ENCODE measurements at regions not wholly inside any gene's neighbourhood (a gene's known extent, or its start where the extent isn't known, plus 50 kb on each side); places are given as distances from the start of the nearest gene placed in this dataset.

- Histone ChIP-seq H3K4me3 (ENCODE audit: low read length) (no peak overlapping the region), H3K9ac (ENCODE audit: low read length) (no peak overlapping the region), H3F3A (ENCODE audit: insufficient read depth, low read length) (no peaks in the 10 kb centered on the region), H3K27me3 (replicated peaks; ENCODE audit: insufficient read depth, low read length) (no peaks in the 10 kb centered on the region), H3K9me3 (replicated peaks; ENCODE audit: insufficient read depth, low read length) (no peaks in the 10 kb centered on the region), H3K27ac (ENCODE audit: low read length) (no peak overlapping the region), H3K4me1 (ENCODE audit: low read length) (no peaks in the 10 kb centered on the region), H3K36me3 (replicated peaks; ENCODE audit: insufficient read depth, low read length) (no peaks in the 10 kb centered on the region), H3K79me2 (ENCODE audit: low read length) (no peaks in the 10 kb centered on the region), H3K9me2 (replicated peaks; ENCODE audit: insufficient read depth, low read length) (no peaks in the 10 kb centered on the region), H4K20me1 (ENCODE audit: insufficient read depth, low read length) (no peaks in the 10 kb centered on the region), H3K4me2 (ENCODE audit: low read depth, low read length) (no peak overlapping the region), H2AFZ (ENCODE audit: low read length) (no peak overlapping the region)
- DNase-seq: no peak
- no peak for TF ChIP-seq CTCF (IDR thresholded peaks at IDR 0.05; ENCODE audit: low read length)
- TF ChIP-seq EZH2phosphoT487 (IDR thresholded peaks at IDR 0.05; ENCODE audit: low read length): no peak
- no peak for TF ChIP-seq EZH2 (optimal IDR thresholded peaks at IDR 0.05; ENCODE audit: low read depth, low read length)
Measured at GRCh38 chr12:97267594-97268202, 194.9 kb upstream of the RMST start.

- Histone ChIP-seq H3K4me1 (ENCODE audit: low read length) (no peaks in the 10 kb centered on the region), H3K79me2 (ENCODE audit: low read length) (no peaks in the 10 kb centered on the region), H3K36me3 (replicated peaks; ENCODE audit: insufficient read depth, low read length) (no peaks in the 10 kb centered on the region), H3K9me2 (replicated peaks; ENCODE audit: insufficient read depth, low read length) (no peaks in the 10 kb centered on the region), H3K4me2 (ENCODE audit: low read depth, low read length) (no peak overlapping the region), H3F3A (ENCODE audit: insufficient read depth, low read length) (no peaks in the 10 kb centered on the region), H3K9ac (ENCODE audit: low read length) (no peak overlapping the region), H2AFZ (ENCODE audit: low read length) (no peak overlapping the region), H4K20me1 (ENCODE audit: insufficient read depth, low read length) (no peaks in the 10 kb centered on the region), H3K27ac (ENCODE audit: low read length) (no peak overlapping the region), H3K4me3 (ENCODE audit: low read length) (no peak overlapping the region), H3K27me3 (replicated peaks; ENCODE audit: insufficient read depth, low read length) (no peaks in the 10 kb centered on the region), H3K9me3 (replicated peaks; ENCODE audit: insufficient read depth, low read length) (no peaks in the 10 kb centered on the region)
- TF ChIP-seq EZH2 (optimal IDR thresholded peaks at IDR 0.05; ENCODE audit: low read depth, low read length) (no peak), CTCF (IDR thresholded peaks at IDR 0.05; ENCODE audit: low read length) (no peak), EZH2phosphoT487 (IDR thresholded peaks at IDR 0.05; ENCODE audit: low read length) (no peak)
- no peak for DNase-seq
Measured at GRCh38 chr12:97272471-97272870, 190.1 kb upstream of the RMST start.

- Histone ChIP-seq H3K9ac (ENCODE audit: low read length) (no peak overlapping the region), H2AFZ (ENCODE audit: low read length) (no peak overlapping the region), H3K79me2 (ENCODE audit: low read length) (no peaks in the 10 kb centered on the region), H3F3A (ENCODE audit: insufficient read depth, low read length) (no peaks in the 10 kb centered on the region), H3K27me3 (replicated peaks; ENCODE audit: insufficient read depth, low read length) (no peaks in the 10 kb centered on the region), H3K9me2 (replicated peaks; ENCODE audit: insufficient read depth, low read length) (no peaks in the 10 kb centered on the region), H3K27ac (ENCODE audit: low read length) (no peak overlapping the region), H3K9me3 (replicated peaks; ENCODE audit: insufficient read depth, low read length) (no peaks in the 10 kb centered on the region), H3K36me3 (replicated peaks; ENCODE audit: insufficient read depth, low read length) (no peaks in the 10 kb centered on the region), H3K4me2 (ENCODE audit: low read depth, low read length) (no peak overlapping the region), H3K4me3 (ENCODE audit: low read length) (no peak overlapping the region), H4K20me1 (ENCODE audit: insufficient read depth, low read length) (no peaks in the 10 kb centered on the region), H3K4me1 (ENCODE audit: low read length) (no peaks in the 10 kb centered on the region)
- no peak for DNase-seq
- TF ChIP-seq EZH2 (optimal IDR thresholded peaks at IDR 0.05; ENCODE audit: low read depth, low read length) (no peak), EZH2phosphoT487 (IDR thresholded peaks at IDR 0.05; ENCODE audit: low read length) (no peak), CTCF (IDR thresholded peaks at IDR 0.05; ENCODE audit: low read length) (no peak)
Measured at GRCh38 chr12:97274386-97274785, 188.2 kb upstream of the RMST start.

Data from MM.1S (cell line).